HG03378 (cell line): ENCODE measurements at regions not wholly inside any gene's neighbourhood (a gene's known extent, or its start where the extent isn't known, plus 50 kb on each side); places are given as distances from the start of the nearest gene placed in this dataset.
"Not testable (repeated sequence)": the region's sequence is repeated elsewhere in the genome, so short reads cannot be mapped to it uniquely, and the experiment has no call there.

Experiments
- ATAC-seq: cut with Tn5 transposase; IDR thresholded peaks from one replicate; pipeline ENCODE4 v1.9.1; 2021; ENCODE audit warnings: mild to moderate bottlenecking, moderate library complexity; ENCODE audit not compliant: unreplicated experiment

DNA sequence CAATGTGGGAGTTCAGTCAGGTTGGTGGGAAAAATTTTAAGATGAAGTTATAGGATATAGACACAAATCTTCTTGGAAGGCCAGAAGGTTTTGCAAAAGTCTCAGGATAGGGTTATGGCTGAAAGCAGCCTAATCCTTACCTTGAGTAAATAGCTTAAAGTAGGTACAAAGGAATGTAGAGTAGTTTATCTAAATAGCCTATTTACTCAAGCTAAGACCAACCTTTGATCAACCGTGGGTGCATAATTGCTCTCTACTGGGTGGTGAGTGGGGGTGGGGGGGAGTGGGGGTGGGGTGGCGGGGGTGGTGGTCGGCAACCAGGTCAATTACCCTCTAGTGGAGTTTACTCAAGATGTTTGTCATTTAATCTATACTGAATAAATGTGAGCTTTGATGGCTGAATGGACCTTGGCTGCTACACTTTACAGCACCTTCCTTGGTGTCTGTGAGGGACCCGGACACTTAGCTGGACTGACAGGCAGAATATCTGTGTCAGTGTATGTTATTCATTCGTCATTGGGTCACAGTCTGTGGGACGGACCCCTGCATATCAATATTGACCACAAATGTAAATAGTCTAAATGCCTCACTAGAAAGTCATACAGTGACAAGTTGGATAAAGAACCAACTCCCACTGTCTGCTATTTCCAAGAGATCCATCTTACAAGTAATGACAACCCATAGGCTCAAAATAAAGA is 545.7 kb upstream of the PABPC4L start:
- no peak for ATAC-seq

DNA sequence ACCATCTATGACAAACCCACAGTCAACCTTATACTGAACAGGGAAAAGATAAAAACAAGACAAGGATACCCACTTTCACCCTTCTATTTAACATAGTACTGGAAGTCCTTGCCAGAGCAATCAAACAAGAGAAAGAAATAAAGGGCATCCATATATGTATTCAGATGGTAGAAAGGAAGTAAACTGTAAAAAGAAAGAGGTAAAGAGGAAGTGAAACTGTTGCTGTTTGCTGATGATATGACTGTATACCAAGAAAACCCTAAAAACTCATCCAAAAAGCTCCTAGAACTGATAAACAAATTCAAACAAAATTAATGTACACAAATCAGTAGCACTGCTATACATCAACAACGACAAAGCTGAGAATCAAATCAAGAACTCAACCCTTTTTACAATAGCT is 538.7 kb upstream of the PABPC4L start:
- ATAC-seq, result peak; percentile 65

DNA sequence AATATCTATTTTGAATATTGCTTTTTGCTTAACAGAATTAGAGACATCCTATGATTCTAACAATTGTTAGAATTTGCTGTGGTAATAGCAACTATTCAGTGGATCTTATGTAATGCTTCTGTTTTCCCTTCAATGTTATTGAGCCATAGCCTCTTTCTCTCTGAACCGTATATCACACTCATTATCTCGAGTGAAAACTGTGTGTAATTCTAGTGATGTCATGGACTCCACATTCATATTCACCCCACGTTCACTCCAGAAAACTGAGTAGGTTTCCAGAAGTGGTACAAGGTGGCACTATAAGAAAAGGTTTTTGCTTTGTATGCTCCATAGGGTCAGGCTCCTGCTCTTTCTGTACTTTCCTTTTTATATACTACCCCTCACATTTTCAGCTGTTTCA is 534.3 kb upstream of the PABPC4L start:
- ATAC-seq, result no peak

DNA sequence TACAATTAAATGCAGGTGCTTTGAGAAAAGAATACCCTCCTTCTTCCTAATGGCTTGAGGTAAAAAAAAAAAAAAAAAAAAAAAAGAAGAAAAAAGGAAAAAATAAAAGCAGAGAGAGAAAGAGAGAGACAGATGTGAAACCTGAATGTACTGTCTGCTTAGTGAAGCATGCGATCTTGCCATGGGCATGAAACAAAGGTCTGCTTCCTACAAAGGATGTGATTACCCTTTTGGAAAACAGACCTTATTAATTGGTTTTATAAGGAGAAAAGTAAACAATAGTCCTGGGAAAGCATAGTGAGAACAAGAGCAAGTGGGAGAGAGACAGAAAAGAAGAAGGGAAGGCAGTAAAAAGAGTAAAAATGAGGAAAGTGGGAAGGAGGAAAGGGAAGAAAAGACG is 526.1 kb upstream of the PABPC4L start:
- ATAC-seq, result no peak

DNA sequence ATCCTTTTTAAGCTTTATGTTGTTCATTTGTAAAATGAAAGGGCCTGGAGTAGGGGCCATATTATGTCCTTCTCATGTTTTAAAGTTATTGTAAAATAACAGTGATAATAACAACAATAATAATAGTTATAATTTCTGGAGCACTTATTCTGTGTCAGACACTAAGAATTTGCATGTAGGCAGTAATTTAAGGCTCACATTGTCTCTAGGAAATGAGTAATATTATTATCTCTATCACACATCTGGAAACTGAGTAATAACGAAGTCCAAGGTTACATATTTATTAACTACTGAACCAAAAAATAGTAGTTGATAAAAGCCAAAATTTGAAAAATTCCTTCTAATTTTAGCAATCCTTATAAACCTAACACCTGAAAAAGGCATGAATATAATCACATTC is 520.7 kb upstream of the PABPC4L start:
- ATAC-seq, result no peak

DNA sequence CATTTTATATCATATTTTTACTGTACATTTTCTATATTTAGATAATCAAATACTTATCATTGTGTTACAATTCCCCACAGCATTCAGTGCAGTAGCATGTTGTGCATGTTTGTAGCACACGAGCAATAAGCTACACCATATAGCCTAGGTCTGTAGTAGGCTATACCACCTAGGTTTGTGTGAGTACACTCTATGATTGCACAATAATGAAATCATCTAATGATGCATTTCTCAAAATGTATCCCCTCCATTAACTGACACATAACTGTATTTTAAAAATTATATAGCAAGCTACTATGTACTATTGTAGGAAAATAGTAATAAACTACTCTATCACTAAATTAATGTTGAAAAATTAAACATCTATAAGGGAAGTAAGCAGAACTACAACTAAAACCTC is 518.4 kb upstream of the PABPC4L start:
- no peak for ATAC-seq

DNA sequence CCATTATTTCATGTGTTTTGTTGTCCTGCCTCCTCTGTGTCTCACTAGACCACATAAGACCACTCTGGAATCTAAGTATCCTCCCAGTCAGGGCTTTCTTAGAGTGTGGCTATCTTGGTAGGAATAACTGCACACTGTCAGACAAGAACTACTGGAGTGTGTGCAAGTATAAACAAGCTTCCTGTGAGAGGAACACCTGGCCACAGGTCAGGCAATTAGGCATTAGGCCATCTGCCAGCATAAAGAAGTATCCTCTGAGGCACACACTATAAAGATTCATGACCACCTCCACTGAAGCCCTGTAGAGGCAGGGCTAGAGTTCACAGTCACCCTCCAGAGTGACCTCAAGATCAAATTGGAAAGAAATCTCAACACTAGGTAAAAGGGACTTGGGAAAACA is 507.0 kb upstream of the PABPC4L start:
- no peak for ATAC-seq

DNA sequence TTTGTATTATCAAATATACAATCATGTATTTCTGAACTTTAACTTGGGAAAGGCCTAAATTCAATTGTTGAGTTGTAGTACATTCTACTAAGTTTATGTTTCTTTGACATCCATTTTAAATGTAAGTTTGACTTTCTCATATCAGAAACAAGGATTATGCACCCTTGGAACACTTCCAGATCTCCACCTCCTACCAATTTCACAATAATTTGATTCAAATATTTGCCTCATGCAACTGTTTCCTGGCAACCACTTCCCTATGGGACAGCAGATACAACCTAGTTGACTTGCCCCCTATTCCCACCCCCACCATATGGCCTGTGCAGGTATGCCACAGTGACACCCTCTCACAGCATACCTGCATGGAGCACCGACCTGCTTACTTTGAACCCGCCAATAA is 506.4 kb upstream of the PABPC4L start:
- no peak for ATAC-seq

DNA sequence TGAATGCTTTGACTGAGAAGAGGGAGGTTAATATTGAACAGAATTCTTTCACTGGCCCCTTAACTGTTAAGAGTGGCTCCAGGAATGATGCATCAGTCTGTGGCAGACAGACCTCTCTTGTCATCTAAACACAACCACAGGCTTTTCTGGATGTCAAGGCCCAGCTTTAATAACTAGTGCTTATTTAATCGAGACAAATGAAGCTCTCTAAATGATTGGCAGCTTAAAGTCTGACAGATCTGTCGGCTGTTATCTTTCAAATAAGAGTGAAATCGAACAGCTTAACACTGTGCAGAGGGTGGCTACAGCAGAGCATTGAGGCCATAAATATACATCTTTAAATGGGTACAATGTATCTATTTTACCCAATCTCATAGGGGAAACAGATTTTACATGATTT is 500.8 kb upstream of the PABPC4L start:
- no peak for ATAC-seq

DNA sequence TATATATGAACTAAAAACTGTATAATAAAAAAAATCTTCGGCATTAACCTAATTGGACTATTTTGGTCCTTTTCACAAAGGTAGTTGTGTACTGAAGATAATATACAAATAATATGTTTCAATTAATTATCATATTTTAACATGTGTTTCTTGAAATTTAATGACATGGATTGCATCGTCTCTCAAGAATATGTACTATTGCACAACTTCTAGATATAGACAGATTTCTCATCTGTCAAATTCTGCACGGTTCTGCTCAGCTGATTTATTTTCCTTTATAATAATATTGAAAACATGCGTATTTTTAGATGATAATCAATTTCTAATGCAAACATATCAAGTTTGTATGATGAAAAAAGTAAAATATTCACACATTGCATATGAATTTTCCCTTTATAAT is 498.7 kb upstream of the PABPC4L start:
- ATAC-seq, result no peak

DNA sequence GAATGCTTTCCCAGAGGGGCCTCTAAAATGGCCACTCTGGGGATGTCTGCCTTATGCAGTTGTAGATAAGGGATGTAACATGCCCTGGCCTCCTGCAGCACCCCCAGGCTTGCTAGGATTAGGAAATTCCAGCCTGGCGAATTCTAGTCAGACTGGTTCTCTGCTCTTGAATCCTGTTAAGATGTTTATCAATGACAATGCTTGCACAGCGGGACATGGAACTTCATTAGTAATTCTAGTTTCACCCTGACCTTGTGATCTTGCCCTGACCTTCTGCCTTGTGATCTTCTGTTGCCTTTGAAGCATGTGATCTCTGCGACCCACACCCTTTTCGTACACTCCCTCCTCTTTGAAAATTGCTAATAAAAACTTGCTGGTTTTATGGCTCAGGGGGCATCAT is 497.2 kb upstream of the PABPC4L start:
- ATAC-seq, result not testable (repeated sequence)

DNA sequence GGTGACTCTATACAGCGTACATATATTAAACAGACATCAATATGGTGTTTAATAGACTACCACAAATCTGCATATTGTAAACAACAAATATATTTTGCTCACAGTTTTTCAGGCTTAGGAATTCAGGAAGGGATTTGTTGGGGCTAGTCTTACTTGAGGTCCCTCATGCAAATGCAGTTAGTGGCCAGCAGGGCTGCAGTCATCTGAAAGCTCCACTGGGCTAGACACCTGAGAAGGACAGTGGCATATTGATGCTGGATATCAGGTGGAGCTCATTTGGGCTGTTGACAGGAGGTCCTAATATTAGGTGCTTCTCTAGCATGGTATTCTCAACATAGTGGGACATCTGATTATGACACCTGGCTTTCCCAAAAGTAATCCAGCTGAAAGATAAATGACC is 493.8 kb upstream of the PABPC4L start:
- ATAC-seq, result no peak

DNA sequence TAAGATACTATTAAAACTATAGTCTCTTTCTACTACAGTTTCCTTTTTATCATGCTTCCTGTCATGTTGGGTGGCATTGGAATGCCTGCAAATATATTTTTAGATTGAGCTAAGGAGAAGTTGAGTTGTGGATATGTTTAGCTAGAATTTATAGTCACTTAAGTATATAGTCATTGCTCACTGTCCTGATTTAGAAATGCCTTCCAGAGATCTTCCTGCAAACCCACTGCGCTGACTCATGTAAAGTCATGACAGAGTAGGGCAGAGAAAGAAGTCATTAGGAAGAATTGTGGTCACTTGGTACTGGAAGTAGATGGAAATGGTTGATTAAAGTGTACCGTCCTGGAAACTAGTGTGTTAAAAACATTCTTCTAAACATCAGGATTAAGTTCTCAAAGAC is 490.3 kb upstream of the PABPC4L start:
- no peak for ATAC-seq

DNA sequence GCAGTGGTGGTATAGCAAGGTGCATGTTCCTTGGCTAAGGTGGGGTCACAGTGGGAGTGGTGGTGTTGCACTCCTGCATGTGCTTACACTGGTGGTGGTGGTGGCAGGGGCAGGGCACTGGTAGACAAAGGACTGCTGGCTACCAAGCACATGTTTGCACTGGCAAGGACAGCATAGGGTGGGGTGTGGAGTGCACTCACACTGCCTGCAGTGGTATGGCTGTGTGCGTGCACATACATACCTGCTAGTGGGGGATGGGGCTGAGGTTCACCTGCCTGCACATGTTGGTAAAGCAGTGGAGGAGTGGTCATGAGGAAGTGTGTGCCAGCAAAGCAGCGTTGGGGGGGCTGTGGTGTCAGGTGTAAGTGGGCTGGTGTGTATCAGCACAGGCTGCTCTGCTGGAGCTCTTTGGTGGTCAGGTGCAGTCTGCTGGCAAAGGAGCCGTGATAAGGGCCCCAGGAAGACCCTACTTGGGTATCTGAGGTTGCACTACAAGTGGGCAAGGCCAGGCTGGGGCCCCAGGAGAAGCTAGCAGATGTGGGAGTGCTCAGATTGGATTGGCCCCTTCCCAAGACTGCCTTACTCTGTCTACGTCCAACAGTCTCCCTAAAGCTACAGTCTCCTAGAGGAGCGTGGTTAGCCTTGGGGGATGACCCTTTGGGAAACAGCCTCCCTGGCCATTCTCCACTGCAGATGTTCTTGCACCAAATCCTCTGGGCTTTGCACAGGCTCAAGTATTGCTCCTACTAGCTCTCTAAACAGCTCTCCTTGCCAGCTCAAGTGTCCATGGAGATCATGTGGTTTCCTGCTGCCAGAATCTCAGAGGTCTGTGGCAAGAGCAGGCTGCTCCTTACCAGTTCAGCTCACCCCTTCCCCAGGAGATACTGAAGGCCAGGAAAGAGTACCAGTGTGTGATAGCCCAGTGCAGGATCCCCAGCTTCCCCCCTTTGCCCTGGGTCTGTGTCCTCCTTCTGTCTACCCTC is 486.3 kb upstream of the PABPC4L start:
- no peak for ATAC-seq

DNA sequence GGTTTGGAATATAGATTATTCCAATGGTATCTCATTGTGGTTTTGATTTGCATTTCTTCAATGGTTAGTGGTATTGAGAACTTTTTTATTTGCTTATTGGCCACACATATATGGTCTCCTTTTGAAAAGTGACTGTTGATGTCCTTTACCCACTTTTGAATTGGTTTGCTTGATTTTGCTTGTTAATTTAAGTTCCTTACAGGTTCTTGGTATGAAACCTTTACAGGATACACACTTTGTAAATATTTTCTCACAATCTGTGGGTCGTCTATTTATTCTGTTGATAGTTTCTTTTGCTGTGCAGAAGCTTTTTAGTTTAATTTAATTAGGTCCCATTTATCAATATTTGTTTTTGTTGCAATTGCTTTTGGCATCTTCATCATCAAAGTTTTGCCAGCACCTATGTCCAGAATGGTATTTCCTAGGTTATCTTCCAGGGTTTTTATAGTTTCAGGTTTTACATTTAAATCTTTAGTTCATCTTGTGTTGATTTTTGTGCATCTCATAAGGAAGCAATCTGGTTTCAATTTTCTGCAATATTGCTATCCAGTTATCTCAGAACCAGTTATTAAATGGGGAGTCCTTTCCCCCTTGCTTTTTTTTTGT is 475.7 kb upstream of the PABPC4L start:
- no peak for ATAC-seq

DNA sequence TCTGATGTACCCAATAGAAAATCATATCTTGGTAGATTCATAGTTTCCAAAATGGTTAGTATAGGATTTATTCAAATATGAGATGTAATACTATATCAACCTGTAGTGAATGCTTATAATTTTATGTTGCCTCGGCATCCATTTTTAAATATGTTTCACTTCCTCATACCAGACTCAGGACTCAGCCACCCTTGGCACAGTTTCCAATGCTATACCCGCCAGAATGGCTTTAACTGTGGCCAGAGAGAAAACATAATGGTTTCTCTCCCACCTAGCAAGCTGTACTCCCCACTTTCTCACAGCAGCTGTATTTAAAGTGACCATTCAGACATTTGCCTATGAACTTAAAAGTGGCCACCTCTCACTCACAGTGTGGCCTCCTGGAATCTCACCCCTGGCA is 466.6 kb upstream of the PABPC4L start:
- no peak for ATAC-seq

DNA sequence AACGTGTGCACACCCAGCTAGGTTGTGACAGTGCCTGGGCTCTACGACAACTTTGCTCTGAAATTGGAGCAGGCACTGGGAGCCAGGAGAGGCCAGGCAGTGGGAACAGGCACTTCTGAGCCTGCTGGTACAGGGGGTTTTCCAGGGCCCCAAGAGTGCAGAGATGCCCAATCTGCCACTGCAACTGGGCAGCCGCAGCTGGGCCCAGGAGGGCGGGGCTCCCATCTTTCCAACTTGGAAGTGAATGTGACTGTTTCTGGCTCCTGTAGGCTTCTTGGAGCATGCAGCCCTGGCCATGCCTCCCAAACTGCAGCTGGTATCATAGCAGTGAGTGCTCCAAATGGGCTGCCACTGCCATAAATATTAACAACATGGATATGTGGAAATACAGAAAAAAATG is 465.1 kb upstream of the PABPC4L start:
- ATAC-seq, result no peak

DNA sequence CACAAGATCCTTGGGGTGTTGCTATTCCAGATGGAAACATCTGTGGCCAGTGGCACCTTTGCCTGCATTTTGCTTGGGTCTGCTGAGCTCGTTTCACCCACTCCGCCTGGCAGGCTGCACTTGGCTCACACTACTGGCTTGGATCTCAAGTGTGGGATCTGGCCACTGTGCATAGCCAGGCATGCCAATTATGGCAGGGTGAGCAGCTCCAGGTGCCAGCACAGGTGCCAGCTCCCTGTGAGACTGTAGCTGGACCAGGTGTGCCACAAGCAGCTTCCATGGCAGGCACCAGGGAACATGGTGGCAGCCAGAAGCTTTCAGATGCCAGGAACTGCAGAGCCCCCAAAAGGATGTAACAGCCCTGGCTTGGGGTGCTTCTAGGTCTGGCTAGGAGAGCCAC is 463.8 kb upstream of the PABPC4L start:
- no peak for ATAC-seq

DNA sequence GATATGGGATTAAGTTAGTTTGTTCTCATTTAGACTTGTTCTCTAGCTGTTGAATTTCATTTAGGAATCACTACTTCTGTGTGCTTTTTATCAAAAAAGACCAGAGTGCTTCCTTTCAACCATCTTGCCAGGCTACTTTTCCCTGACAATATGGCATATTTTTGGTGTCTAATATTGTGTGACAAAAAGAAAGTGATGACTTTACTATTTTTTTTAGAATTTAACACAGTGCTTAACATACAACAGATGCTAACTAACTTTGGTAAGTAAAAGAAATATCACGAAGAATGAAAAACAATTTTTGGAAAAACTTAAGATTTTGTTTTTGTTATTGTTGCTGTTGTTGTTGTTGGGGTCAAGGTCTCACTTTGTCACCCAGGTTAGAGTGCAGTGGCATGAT is 462.2 kb upstream of the PABPC4L start:
- ATAC-seq, result no peak

DNA sequence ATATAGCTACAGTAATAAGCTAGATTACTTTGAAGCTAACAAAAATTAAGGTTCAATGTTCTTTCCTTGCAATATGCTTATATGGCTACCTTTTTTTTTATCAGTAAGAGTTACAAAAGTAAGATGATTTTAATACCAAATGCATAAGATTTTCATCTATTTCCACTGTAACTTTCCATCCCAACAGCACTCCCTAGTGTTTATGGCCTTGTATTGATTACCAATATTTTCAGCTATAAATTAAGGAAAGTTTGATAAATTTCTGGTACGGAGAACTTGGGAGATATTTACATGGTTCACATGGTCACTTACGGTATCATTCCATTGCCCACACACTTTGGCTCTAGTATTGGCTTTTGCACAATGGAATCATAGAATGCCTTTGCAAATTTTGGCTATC is 448.9 kb upstream of the PABPC4L start:
- no peak for ATAC-seq

DNA sequence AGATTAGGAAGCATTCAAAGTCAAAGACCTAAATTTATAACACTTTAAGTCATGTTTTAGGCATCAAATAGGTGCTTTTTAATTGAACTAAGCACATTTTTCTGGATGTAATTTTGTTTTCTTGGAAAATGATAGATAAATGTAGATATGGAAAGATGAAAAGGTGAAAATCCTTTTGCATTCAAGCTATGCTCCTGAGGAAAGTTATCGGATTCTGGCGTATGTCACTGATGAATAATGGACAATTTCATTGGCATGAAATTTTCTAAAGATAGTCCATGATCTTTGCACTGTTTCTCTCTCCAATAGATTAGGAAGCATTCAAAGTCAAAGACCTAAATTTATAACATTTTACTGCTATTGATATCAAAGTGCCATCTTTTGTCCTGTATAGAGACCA is 444.2 kb upstream of the PABPC4L start:
- ATAC-seq, result no peak
